H1 (cell line): ENCODE measurements at regions not wholly inside any gene's neighbourhood (a gene's known extent, or its start where the extent isn't known, plus 50 kb on each side); places are given as distances from the start of the nearest gene placed in this dataset.

Experiments
- CTCF ChIA-PET: fragments of 300-600 bp; sonication (Branson Sonifier 250); formaldehyde crosslinking; loops from one replicate; lab custom pipeline; 2021; ENCODE audit not compliant: partially characterized antibody; lab: Charles Lee
- POLR2A ChIA-PET: fragments of 300-600 bp; sonication (Branson Sonifier 250); formaldehyde crosslinking; loops from one replicate; lab custom pipeline; 2021; ENCODE audit warnings: inconsistent platforms; ENCODE audit not compliant: partially characterized antibody; lab: Charles Lee
- DNase-seq, 2 experiments: peaks; one replicate each; pipeline versions ENCODE4 v3.0.0 to v3.0.0-alpha.2; 2010 to 2022; ENCODE audit warnings: low spot score in 2 of 2, low read depth in 1 of 2, mixed read lengths in 1 of 2
- FAIRE-seq: peaks from 2 replicates; lab custom pipeline; 2011; peaks lifted over from hg19 to GRCh38; lab: Jason Lieb, UNC
- H2AFZ ChIP-seq: 2 replicates; pipeline ENCODE4 v1.8.1; 2012; ENCODE audit warnings: low read length, inconsistent platforms
- H2AK5ac ChIP-seq: 2 replicates; pipeline ENCODE4 v1.6.1; 2013; ENCODE audit warnings: low read depth, low read length
- H2BK120ac ChIP-seq: replicated peaks from 2 replicates; pipeline ENCODE3; 2013; ENCODE audit warnings: low read depth, low read length, inconsistent platforms
- H2BK12ac ChIP-seq: 2 replicates; pipeline ENCODE4 v1.6.1; 2013; ENCODE audit warnings: low read depth, low read length
- H2BK15ac ChIP-seq: 2 replicates; pipeline ENCODE4 v1.6.1; 2013; ENCODE audit warnings: low read length
- H2BK20ac ChIP-seq: 2 replicates; pipeline ENCODE4 v1.6.1; 2013; ENCODE audit warnings: low read length
- H2BK5ac ChIP-seq: 2 replicates; pipeline ENCODE4 v1.6.1; 2013; ENCODE audit warnings: low read depth, low read length
- H3K14ac ChIP-seq: 2 replicates; pipeline ENCODE4 v1.6.1; 2013; ENCODE audit warnings: inconsistent platforms; ENCODE audit not compliant: insufficient read length
- H3K18ac ChIP-seq: 2 replicates; pipeline ENCODE4 v1.6.1; 2013; ENCODE audit warnings: low read length; ENCODE audit errors: extremely low read depth
- H3K23ac ChIP-seq: 2 replicates; pipeline ENCODE4 v1.6.1; 2013; ENCODE audit warnings: inconsistent platforms; ENCODE audit not compliant: insufficient read length
- H3K23me2 ChIP-seq: 2 replicates; pipeline ENCODE4 v1.6.1; 2013; ENCODE audit warnings: low read depth, low read length
- H3K27ac ChIP-seq: 2 replicates; pipeline ENCODE4 v1.6.1; 2011; ENCODE audit warnings: low read depth, low read length, inconsistent platforms
- H3K27me3 ChIP-seq, 4 experiments: replicated peaks in 1 of 4; 1 replicate in 1 of 4; 2 replicates in 3 of 4; pipeline versions ENCODE4 v1.6.1 to v1.8.1; 2011 to 2013; ENCODE audit warnings: low read length in 3 of 4, mild to moderate bottlenecking in 3 of 4, inconsistent platforms in 2 of 4, mixed read lengths in 2 of 4, moderate library complexity in 1 of 4; ENCODE audit not compliant: control insufficient read depth in 3 of 4, insufficient read depth in 3 of 4; ENCODE audit errors: extremely low read depth in 1 of 4
- H3K36me3 ChIP-seq, 4 experiments: 2 replicates each; pipeline versions ENCODE4 v1.6.1 to v1.8.1; 2011 to 2013; ENCODE audit warnings: mild to moderate bottlenecking in 4 of 4, low read length in 3 of 4, moderate library complexity in 2 of 4, control low read depth in 1 of 4, inconsistent platforms in 1 of 4; ENCODE audit not compliant: insufficient read depth in 4 of 4, control insufficient read depth in 2 of 4
- H3K4ac ChIP-seq: replicated peaks from 2 replicates; pipeline ENCODE3; 2013; ENCODE audit warnings: low read length, low read depth, mixed read lengths, inconsistent platforms; ENCODE audit not compliant: insufficient read length
- H3K4me1 ChIP-seq, 4 experiments: replicated peaks in 1 of 4; 1 replicate in 1 of 4; 2 replicates in 3 of 4; pipeline versions ENCODE4 v1.6.1 to v1.8.1; 2011 to 2013; ENCODE audit warnings: low read length in 3 of 4, inconsistent platforms in 2 of 4, mixed read lengths in 1 of 4; ENCODE audit not compliant: insufficient read depth in 4 of 4, control insufficient read depth in 3 of 4
- H3K4me2 ChIP-seq, 2 experiments: 2 replicates each; pipeline versions ENCODE4 v1.6.1 to v1.8.1; 2011 to 2013; ENCODE audit warnings: low read depth in 2 of 2, low read length in 2 of 2, control low read depth in 1 of 2, inconsistent platforms in 1 of 2, mild to moderate bottlenecking in 1 of 2; ENCODE audit not compliant: insufficient read depth in 1 of 2
- H3K4me3 ChIP-seq, 4 experiments: fragments of 200-600, 300-600 bp in 1 of 4; sonication (generic), shearing (Covaris generic), sonication (Bioruptor Twin) in 1 of 4; 2 replicates each; pipeline versions ENCODE4 v1.5.1 to v1.8.1; 2011 to 2016; ENCODE audit warnings: low read length in 4 of 4, low read depth in 3 of 4, control low read depth in 2 of 4, inconsistent platforms in 2 of 4, mild to moderate bottlenecking in 2 of 4, mixed read lengths in 1 of 4, moderate library complexity in 1 of 4; ENCODE audit not compliant: insufficient read depth in 2 of 4; ENCODE audit errors: extremely low read depth in 1 of 4
- H3K56ac ChIP-seq: replicated peaks from 2 replicates; pipeline ENCODE3; 2013; ENCODE audit warnings: low read depth, mild to moderate bottlenecking, mixed read lengths, low read length, inconsistent platforms; ENCODE audit not compliant: insufficient read length
- H3K79me1 ChIP-seq: 2 replicates; pipeline ENCODE4 v1.6.1; 2013; ENCODE audit warnings: low read depth, low read length, control low read depth
- H3K79me2 ChIP-seq, 2 experiments: 2 replicates each; pipeline versions ENCODE4 v1.6.1 to v1.8.1; 2012 to 2013; ENCODE audit warnings: low read length in 2 of 2, mild to moderate bottlenecking in 2 of 2, inconsistent platforms in 1 of 2; ENCODE audit not compliant: insufficient read depth in 2 of 2, control insufficient read depth in 1 of 2
- H3K9ac ChIP-seq, 4 experiments: replicated peaks in 1 of 4; 1 replicate in 1 of 4; 2 replicates in 3 of 4; pipeline versions ENCODE4 v1.6.1 to v1.8.1; 2011 to 2013; ENCODE audit warnings: low read depth in 3 of 4, low read length in 3 of 4, control low read depth in 2 of 4, mild to moderate bottlenecking in 2 of 4, moderate library complexity in 2 of 4, inconsistent platforms in 1 of 4; ENCODE audit errors: extremely low read depth in 1 of 4
- H3K9me3 ChIP-seq, 2 experiments: 2 replicates each; pipeline versions ENCODE4 v1.6.1 to v1.8.1; 2012 to 2013; ENCODE audit warnings: mild to moderate bottlenecking in 2 of 2, moderate library complexity in 2 of 2, control low read depth in 1 of 2, inconsistent platforms in 1 of 2, low read depth in 1 of 2, low read length in 1 of 2, mixed read lengths in 1 of 2; ENCODE audit not compliant: insufficient read depth in 2 of 2
- H4K20me1 ChIP-seq, 2 experiments: replicated peaks in 1 of 2; 2 replicates each; pipeline versions ENCODE3 to v1.8.1; 2011 to 2013; ENCODE audit warnings: inconsistent platforms in 2 of 2, low read length in 2 of 2, mild to moderate bottlenecking in 1 of 2; ENCODE audit not compliant: insufficient read depth in 2 of 2, control insufficient read depth in 1 of 2
- H4K5ac ChIP-seq: 2 replicates; pipeline ENCODE4 v1.6.1; 2013; ENCODE audit warnings: low read length, low read depth, mixed read lengths, inconsistent platforms; ENCODE audit not compliant: insufficient read length
- H4K8ac ChIP-seq: 2 replicates; pipeline ENCODE4 v1.8.0; 2013; ENCODE audit warnings: mild to moderate bottlenecking, moderate library complexity, low read length, inconsistent platforms; ENCODE audit not compliant: insufficient read depth; ENCODE audit errors: extremely low read depth
- H4K91ac ChIP-seq: replicated peaks from 2 replicates; pipeline ENCODE3; 2013; ENCODE audit warnings: low read length, mixed read lengths, inconsistent platforms; ENCODE audit not compliant: insufficient read length
- BRCA1 ChIP-seq: IDR thresholded peaks from 2 replicates; pipeline ENCODE4 v1.6.1; 2012; ENCODE audit warnings: low read depth, low read length, improper control_type of control experiment
- CTCF ChIP-seq, 3 experiments: IDR thresholded peaks; 1 replicate in 2 of 3; 2 replicates in 1 of 3; pipeline versions ENCODE4 v1.5.1 to v1.6.1; 2011; ENCODE audit warnings: low read length in 3 of 3, mild to moderate bottlenecking in 3 of 3, inconsistent platforms in 2 of 3, low read depth in 1 of 3, moderate library complexity in 1 of 3; ENCODE audit not compliant: insufficient read depth in 1 of 3; ENCODE audit errors: control extremely low read depth in 1 of 3
- RAD21 ChIP-seq, 2 experiments: IDR thresholded peaks in 1 of 2; conservative IDR thresholded peaks in 1 of 2; 2 replicates each; pipeline ENCODE4 v1.6.1; 2011; ENCODE audit warnings: low read depth in 2 of 2, low read length in 2 of 2, improper control_type of control experiment in 1 of 2, inconsistent platforms in 1 of 2, mild to moderate bottlenecking in 1 of 2, moderate library complexity in 1 of 2
- RFX5 ChIP-seq: IDR thresholded peaks from 2 replicates; pipeline ENCODE4 v1.6.1; 2011; ENCODE audit warnings: low read depth, low read length, improper control_type of control experiment, borderline replicate concordance
- SRF ChIP-seq: IDR thresholded peaks from 2 replicates; pipeline ENCODE4 v1.6.1; 2011; ENCODE audit warnings: mild to moderate bottlenecking, low read depth, low read length, moderate library complexity
- WGBS, 2 experiments: shearing (Covaris generic) in 1 of 2; methylation state at CpG; one replicate each; pipeline versions ENCODE4 v1.1.6 to v1.1.7; 2013 to 2015; ENCODE audit warnings: low lambda C conversion rate in 2 of 2, mixed read lengths in 2 of 2, inconsistent platforms in 1 of 2, low coverage in 1 of 2, missing lambda C conversion rate in 1 of 2; ENCODE audit not compliant: insufficient replicate concordance in 2 of 2, insufficient coverage in 1 of 2, insufficient read length in 1 of 2; ENCODE audit errors: extremely low coverage in 1 of 2, missing lambda C conversion rate in 1 of 2; 5-methylcytosine and 5-hydroxymethylcytosine counted together

GRCh38 chr3:127358641-127359040 is 70.8 kb upstream of the PRR20G start:
- Histone ChIP-seq H3K4me3 (no peak overlapping the region), H3K79me2 (no peaks in the 10 kb centered on the region), H2BK12ac (no peak overlapping the region), H3K4ac (no peak overlapping the region), H3K23ac (no peak overlapping the region), H2AFZ (no peak overlapping the region), H3K9me3 (peaks cover 19 to 20% of the 10 kb centered on the region in 2 experiments), H4K8ac (peak overlapping the region; percentile 5; the same call in 1 of the 2 replicates), H3K14ac (no peak overlapping the region), H2BK20ac (no peak overlapping the region), H4K91ac (peak overlapping the region; percentile 49), H3K27me3 (no peaks in the 10 kb centered on the region), H3K18ac (no peak overlapping the region), H3K36me3 (no peaks in the 10 kb centered on the region), H3K9ac (no peak overlapping the region), H3K4me1 (no peaks in the 10 kb centered on the region), H4K5ac (no peak overlapping the region), H3K23me2 (no peaks in the 10 kb centered on the region), H3K4me2 (no peak overlapping the region), H3K27ac (no peak overlapping the region), H3K79me1 (no peaks in the 10 kb centered on the region), H4K20me1 (no peaks in the 10 kb centered on the region), H3K56ac (no peak overlapping the region), H2BK15ac (no peak overlapping the region), H2AK5ac (no peak overlapping the region), H2BK120ac (no peak overlapping the region), H2BK5ac (no peak overlapping the region)
- DNase-seq = no peak
- no peak for FAIRE-seq
- WGBS, 2 experiments = 86% methylated on average over 6 of the region's 6 CpGs; no CpG with 5 or more reads in 1 of the 2 experiments
- ChIA-PET POLR2A (no interaction called here), CTCF (interaction anchor here (0.6 to 1.1 kb wide), 3 partner anchors 16 to 1260 kb away, joined by 3 to 4 read pairs (median 3); no protein-coding TSS in a partner anchor)
- TF ChIP-seq RAD21 (IDR thresholded peaks at IDR 0.05 in 1 of 2, conservative IDR thresholded peaks at IDR 0.05 in 1 of 2; ENCODE audit: low read depth in 2 of 2, low read length in 2 of 2) = no peak
- TF ChIP-seq BRCA1 = no peak
- TF ChIP-seq SRF = no peak
- no peak for TF ChIP-seq CTCF (IDR thresholded peaks at IDR 0.05; ENCODE audit: control extremely low read depth in 1 of 3, insufficient read depth in 1 of 3, low read depth in 1 of 3, low read length in 3 of 3)
- no peak for TF ChIP-seq RFX5
